Transverse colon (tissue), 3 donors: ENCODE measurements at regions not wholly inside any gene's neighbourhood (a gene's known extent, or its start where the extent isn't known, plus 50 kb on each side); places are given as distances from the start of the nearest gene placed in this dataset.

Source experiments
- CTCF ChIP-seq, 5 experiments: fragments of 200-600 bp in 3 of 5; fragments of 450-650 bp in 2 of 5; sonication (generic) in 3 of 5; IDR thresholded peaks; 1 replicate in 2 of 5; 2 replicates in 3 of 5; pipeline ENCODE4 v1.5.1; 2016 to 2017; ENCODE audit warnings: antibody characterized with exemption in 5 of 5, inconsistent platforms in 3 of 5, mild to moderate bottlenecking in 2 of 5, moderate library complexity in 1 of 5
- EP300 ChIP-seq: sonication (generic); formaldehyde crosslinking; IDR thresholded peaks from one replicate; pipeline ENCODE4 v1.6.1; 2017; ENCODE audit warnings: antibody characterized with exemption, low read depth
- POLR2A ChIP-seq: fragments of 450-650 bp; IDR thresholded peaks from one replicate; pipeline ENCODE4 v1.6.1; 2016; ENCODE audit warnings: antibody characterized with exemption, mild to moderate bottlenecking, moderate library complexity

DNA sequence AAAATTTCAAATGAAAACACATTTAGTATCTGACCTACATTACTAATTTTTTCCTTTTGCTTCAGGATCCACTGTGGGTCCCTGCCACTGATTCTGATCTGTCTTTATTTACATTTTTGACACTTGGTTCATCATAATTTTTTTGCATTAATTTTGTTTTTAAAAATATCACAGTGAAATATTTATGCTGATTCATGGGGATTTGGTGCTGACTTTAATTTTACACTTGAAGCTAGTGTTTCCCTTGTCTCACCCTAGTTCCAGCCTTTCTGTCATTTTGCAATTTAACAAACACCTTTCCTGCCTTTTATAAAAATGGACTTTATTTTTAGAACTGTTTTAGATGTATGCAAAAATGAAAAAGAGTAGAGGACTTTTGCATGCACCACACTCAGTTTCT is 111.9 kb upstream of the MARCHF11 start:
- TF ChIP-seq CTCF (IDR thresholded peaks at IDR 0.05) (no peak), POLR2A (no peak), EP300 (no peak)
